ENCODE measurements at regions not wholly inside any gene's neighbourhood (a gene's known extent, or its start where the extent isn't known, plus 50 kb on each side); places are given as distances from the start of the nearest gene placed in this dataset.

- CTCF ChIA-PET, result no interaction called here
- DNase-seq (ENCODE audit: extremely low spot score), result no peak
- TF ChIP-seq FOXM1 (IDR thresholded peaks at IDR 0.05; ENCODE audit: borderline replicate concordance), result no peak
- TF ChIP-seq ARNT (IDR thresholded peaks at IDR 0.05), result no peak
- no peak for TF ChIP-seq LEF1 (IDR thresholded peaks at IDR 0.05; ENCODE audit: borderline replicate concordance)
- TF ChIP-seq SUZ12 (IDR thresholded peaks at IDR 0.05), result no peak
- TF ChIP-seq BHLHE40 (IDR thresholded peaks at IDR 0.05; ENCODE audit: borderline replicate concordance), result no peak
- TF ChIP-seq HDGF (IDR thresholded peaks at IDR 0.05; ENCODE audit: borderline replicate concordance), result no peak
- no peak for TF ChIP-seq PKNOX1 (IDR thresholded peaks at IDR 0.05)
- no peak for TF ChIP-seq FOXA1 (IDR thresholded peaks at IDR 0.05)
- TF ChIP-seq ZNF384 (IDR thresholded peaks at IDR 0.05), result no peak
- no peak for TF ChIP-seq SP1 (IDR thresholded peaks at IDR 0.05)
- no peak for TF ChIP-seq L3MBTL2 (conservative IDR thresholded peaks at IDR 0.05)
- TF ChIP-seq CTBP1 (IDR thresholded peaks at IDR 0.05; ENCODE audit: borderline replicate concordance), result no peak
- TF ChIP-seq FOXK2 (IDR thresholded peaks at IDR 0.05), result no peak
- TF ChIP-seq NFRKB (IDR thresholded peaks at IDR 0.05), result no peak
- no peak for TF ChIP-seq TARDBP (IDR thresholded peaks at IDR 0.05)
- no peak for TF ChIP-seq ELF4 (IDR thresholded peaks at IDR 0.05)
- POLR2A ChIA-PET, result no interaction called here
Observed at GRCh38 chr2:238606311-238606710, 179.6 kb downstream of the ASB1 start.

- POLR2A ChIA-PET, result no interaction called here
- TF ChIP-seq ARNT (IDR thresholded peaks at IDR 0.05) (no peak), FOXK2 (IDR thresholded peaks at IDR 0.05) (no peak), LEF1 (IDR thresholded peaks at IDR 0.05; ENCODE audit: borderline replicate concordance) (no peak), PKNOX1 (IDR thresholded peaks at IDR 0.05) (no peak), TARDBP (IDR thresholded peaks at IDR 0.05) (no peak), BHLHE40 (IDR thresholded peaks at IDR 0.05; ENCODE audit: borderline replicate concordance) (no peak), NFRKB (IDR thresholded peaks at IDR 0.05) (no peak), SP1 (IDR thresholded peaks at IDR 0.05) (no peak), FOXM1 (IDR thresholded peaks at IDR 0.05; ENCODE audit: borderline replicate concordance) (no peak), HDGF (IDR thresholded peaks at IDR 0.05; ENCODE audit: borderline replicate concordance) (no peak), SUZ12 (IDR thresholded peaks at IDR 0.05) (no peak), FOXA1 (IDR thresholded peaks at IDR 0.05) (no peak)
- CTCF ChIA-PET, result no interaction called here
- no peak for DNase-seq (ENCODE audit: extremely low spot score)
Observed at GRCh38 chr2:238613610-238614009, 186.9 kb downstream of the ASB1 start.

GRCh38 chr2:238614376-238614775, 187.6 kb downstream of the ASB1 start:
- no peak for DNase-seq (ENCODE audit: extremely low spot score)
- TF ChIP-seq SP1 (IDR thresholded peaks at IDR 0.05) (no peak), ZNF384 (IDR thresholded peaks at IDR 0.05) (no peak), FOXK2 (IDR thresholded peaks at IDR 0.05) (no peak), FOXA1 (IDR thresholded peaks at IDR 0.05) (no peak), ELF4 (IDR thresholded peaks at IDR 0.05) (no peak), L3MBTL2 (conservative IDR thresholded peaks at IDR 0.05) (no peak), SUZ12 (IDR thresholded peaks at IDR 0.05) (no peak), BHLHE40 (IDR thresholded peaks at IDR 0.05; ENCODE audit: borderline replicate concordance) (no peak), CTBP1 (IDR thresholded peaks at IDR 0.05; ENCODE audit: borderline replicate concordance) (no peak), LEF1 (IDR thresholded peaks at IDR 0.05; ENCODE audit: borderline replicate concordance) (no peak), TARDBP (IDR thresholded peaks at IDR 0.05) (no peak), PKNOX1 (IDR thresholded peaks at IDR 0.05) (no peak), ARNT (IDR thresholded peaks at IDR 0.05) (no peak), FOXM1 (IDR thresholded peaks at IDR 0.05; ENCODE audit: borderline replicate concordance) (no peak), HDGF (IDR thresholded peaks at IDR 0.05; ENCODE audit: borderline replicate concordance) (no peak)
- ChIA-PET CTCF (no interaction called here), POLR2A (no interaction called here)

- no peak for TF ChIP-seq ARNT (IDR thresholded peaks at IDR 0.05)
- no peak for TF ChIP-seq NFRKB (IDR thresholded peaks at IDR 0.05)
- TF ChIP-seq FOXA1 (IDR thresholded peaks at IDR 0.05), result no peak
- no peak for TF ChIP-seq FOXK2 (IDR thresholded peaks at IDR 0.05)
- no peak for TF ChIP-seq TARDBP (IDR thresholded peaks at IDR 0.05)
- no peak for TF ChIP-seq CTBP1 (IDR thresholded peaks at IDR 0.05; ENCODE audit: borderline replicate concordance)
- TF ChIP-seq FOXM1 (IDR thresholded peaks at IDR 0.05; ENCODE audit: borderline replicate concordance), result no peak
- no peak for TF ChIP-seq L3MBTL2 (conservative IDR thresholded peaks at IDR 0.05)
- no peak for TF ChIP-seq LEF1 (IDR thresholded peaks at IDR 0.05; ENCODE audit: borderline replicate concordance)
- no peak for TF ChIP-seq ZNF384 (IDR thresholded peaks at IDR 0.05)
- TF ChIP-seq PKNOX1 (IDR thresholded peaks at IDR 0.05), result no peak
- no peak for TF ChIP-seq BHLHE40 (IDR thresholded peaks at IDR 0.05; ENCODE audit: borderline replicate concordance)
- TF ChIP-seq SP1 (IDR thresholded peaks at IDR 0.05), result no peak
- no peak for TF ChIP-seq SUZ12 (IDR thresholded peaks at IDR 0.05)
- TF ChIP-seq HDGF (IDR thresholded peaks at IDR 0.05; ENCODE audit: borderline replicate concordance), result no peak
- no peak for TF ChIP-seq ELF4 (IDR thresholded peaks at IDR 0.05)
- ChIA-PET POLR2A (no interaction called here), CTCF (no interaction called here)
- DNase-seq (ENCODE audit: extremely low spot score), result no peak
Observed at GRCh38 chr2:238615187-238615586, 188.5 kb downstream of the ASB1 start.

GRCh38 chr2:238616681-238617080, 190.0 kb downstream of the ASB1 start:
- ChIA-PET POLR2A (no interaction called here), CTCF (no interaction called here)
- no peak for DNase-seq (ENCODE audit: extremely low spot score)
- TF ChIP-seq LEF1 (IDR thresholded peaks at IDR 0.05; ENCODE audit: borderline replicate concordance) (no peak), TARDBP (IDR thresholded peaks at IDR 0.05) (no peak), BHLHE40 (IDR thresholded peaks at IDR 0.05; ENCODE audit: borderline replicate concordance) (no peak), CTBP1 (IDR thresholded peaks at IDR 0.05; ENCODE audit: borderline replicate concordance) (no peak)
